GM23338 (cell line): ENCODE measurements at regions not wholly inside any gene's neighbourhood (a gene's known extent, or its start where the extent isn't known, plus 50 kb on each side); places are given as distances from the start of the nearest gene placed in this dataset.

Experiments
- ATAC-seq: fragments of 200-7000 bp; cut with Tn5 transposase; 3 replicates; pipeline ENCODE4 v1.9.1; 2020
- DNase-seq: peaks from one replicate; pipeline ENCODE4 v3.0.0-alpha.2; 2015; ENCODE audit warnings: low spot score
- H2AFZ ChIP-seq: fragments of 200-600 bp; sonication (generic); 2 replicates; pipeline ENCODE4 v1.8.0; 2016; ENCODE audit warnings: antibody characterized with exemption, mild to moderate bottlenecking, moderate library complexity
- H3F3A ChIP-seq: fragments of 200-600 bp; sonication (generic); replicated peaks from 2 replicates; pipeline ENCODE4 v1.8.0; 2017; ENCODE audit warnings: antibody characterized with exemption, mixed run types, low read depth
- H3K27ac ChIP-seq: fragments of 200-600 bp; sonication (generic); 2 replicates; pipeline ENCODE4 v1.6.1; 2016; ENCODE audit warnings: low read depth
- H3K27me3 ChIP-seq: fragments of 200-600 bp; sonication (generic); 2 replicates; pipeline ENCODE4 v1.8.0; 2016; ENCODE audit warnings: mild to moderate bottlenecking, mixed run types, moderate library complexity; ENCODE audit not compliant: insufficient read depth
- H3K36me3 ChIP-seq: fragments of 200-600 bp; sonication (generic); 2 replicates; pipeline ENCODE4 v1.8.0; 2016; ENCODE audit warnings: mild to moderate bottlenecking; ENCODE audit not compliant: insufficient read depth
- H3K4me1 ChIP-seq: fragments of 200-600 bp; sonication (generic); 2 replicates; pipeline ENCODE4 v1.8.0; 2016; ENCODE audit warnings: mild to moderate bottlenecking, moderate library complexity; ENCODE audit not compliant: insufficient read depth
- H3K4me2 ChIP-seq: fragments of 200-600 bp; sonication (generic); 2 replicates; pipeline ENCODE4 v1.7.1; 2017; ENCODE audit warnings: mixed run types
- H3K4me3 ChIP-seq: fragments of 200-600 bp; sonication (generic); 2 replicates; pipeline ENCODE4 v1.6.1; 2016; ENCODE audit warnings: mixed run types
- H3K79me2 ChIP-seq: fragments of 200-600 bp; sonication (generic); replicated peaks from 2 replicates; pipeline ENCODE4 v1.8.0; 2017; ENCODE audit warnings: mild to moderate bottlenecking; ENCODE audit not compliant: insufficient read depth
- H3K9me2 ChIP-seq: fragments of 200-600 bp; sonication (generic); 2 replicates; pipeline ENCODE4 v1.8.0; 2017; ENCODE audit not compliant: insufficient read depth
- H4K20me1 ChIP-seq: fragments of 200-600 bp; sonication (generic); replicated peaks from 2 replicates; pipeline ENCODE4 v1.8.0; 2017; ENCODE audit warnings: mild to moderate bottlenecking; ENCODE audit not compliant: insufficient read depth
- H3K27ac Mint-ChIP-seq: 2 replicates; pipeline ENCODE4 v1.8.0; 2020; ENCODE audit warnings: inconsistent platforms, mild to moderate bottlenecking, moderate library complexity, mixed read lengths
- H3K27me3 Mint-ChIP-seq: 3 replicates; pipeline ENCODE4 v1.8.0; 2022; ENCODE audit warnings: low read depth, mild to moderate bottlenecking, moderate library complexity, mixed read lengths, inconsistent platforms; ENCODE audit not compliant: insufficient read depth, poor library complexity
- H3K36me3 Mint-ChIP-seq: 3 replicates; pipeline ENCODE4 v1.8.0; 2021; ENCODE audit warnings: low read depth, mild to moderate bottlenecking, inconsistent platforms, moderate library complexity, mixed read lengths
- H3K4me1 Mint-ChIP-seq: 3 replicates; pipeline ENCODE4 v1.8.0; 2020; ENCODE audit warnings: mild to moderate bottlenecking, inconsistent platforms, mixed read lengths
- H3K4me3 Mint-ChIP-seq: 3 replicates; pipeline ENCODE4 v1.8.0; 2021; ENCODE audit warnings: moderate library complexity, mild to moderate bottlenecking, inconsistent platforms, mixed read lengths
- H3K9me3 Mint-ChIP-seq: 3 replicates; pipeline ENCODE4 v1.8.0; 2020; ENCODE audit warnings: moderate library complexity, mild to moderate bottlenecking, inconsistent platforms, mixed read lengths
- EZH2 ChIP-seq: fragments of 200-600 bp; sonication (generic); IDR thresholded peaks from one replicate; pipeline ENCODE4 v1.8.0; 2017; ENCODE audit warnings: antibody characterized with exemption, mild to moderate bottlenecking, low read depth; ENCODE audit not compliant: unreplicated experiment
- POLR2AphosphoS5 ChIP-seq: IDR thresholded peaks from 2 replicates; pipeline ENCODE4 v1.6.1; 2016; ENCODE audit warnings: antibody characterized with exemption, low read depth
- STAT1 ChIP-seq: IDR thresholded peaks from one replicate; pipeline ENCODE4 v1.6.1; 2016; ENCODE audit warnings: antibody characterized with exemption; ENCODE audit not compliant: unreplicated experiment
- ZNF114 ChIP-seq: fragments of 250-450 bp; sonication (Bioruptor Pico); IDR thresholded peaks from 2 replicates; pipeline ENCODE4 v1.5.0; 2020; ENCODE audit warnings: mild to moderate bottlenecking, moderate library complexity
- ZNF331 ChIP-seq: fragments of 250-450 bp; sonication (Bioruptor Pico); IDR thresholded peaks from 2 replicates; pipeline ENCODE4 v1.5.0; 2020; ENCODE audit warnings: low read depth, mild to moderate bottlenecking, moderate library complexity
- ZNF462 ChIP-seq: fragments of 250-450 bp; sonication (Bioruptor Pico); IDR thresholded peaks from 2 replicates; pipeline ENCODE4 v1.5.0; 2020; ENCODE audit warnings: mild to moderate bottlenecking, moderate library complexity

GRCh38 chr5:166823360-166823759, 1468.1 kb upstream of the WWC1 start:
- DNase-seq (no peak), ATAC-seq (no peak)
- TF ChIP-seq EZH2 (no peak), ZNF114 (CRISPR knock-in tag) (no peak), ZNF331 (CRISPR knock-in tag) (no peak), ZNF462 (CRISPR knock-in tag) (no peak), POLR2AphosphoS5 (no peak), STAT1 (no peak)
- no peak overlapping the region for H2AFZ ChIP-seq
- Mint-ChIP-seq H3K9me3 (no peaks in the 10 kb centered on the region), H3K27ac (no peak overlapping the region), H3K36me3 (no peaks in the 10 kb centered on the region), H3K4me1 (no peaks in the 10 kb centered on the region), H3K4me3 (no peak overlapping the region), H3K27me3 (no peaks in the 10 kb centered on the region)
- no peaks in the 10 kb centered on the region for H3K36me3 ChIP-seq
- H3K4me3 ChIP-seq = no peak overlapping the region
- H3K79me2 ChIP-seq = no peaks in the 10 kb centered on the region
- no peaks in the 10 kb centered on the region for H3K27me3 ChIP-seq
- H3K9me2 ChIP-seq = no peaks in the 10 kb centered on the region
- no peaks in the 10 kb centered on the region for H3F3A ChIP-seq
- H4K20me1 ChIP-seq = no peaks in the 10 kb centered on the region
- H3K4me1 ChIP-seq = no peaks in the 10 kb centered on the region
- no peak overlapping the region for H3K27ac ChIP-seq
- H3K4me2 ChIP-seq = no peak overlapping the region

- no peak overlapping the region for H3K4me3 Mint-ChIP-seq
- TF ChIP-seq ZNF462 (CRISPR knock-in tag) = no peak
Measured at GRCh38 chr5:166834246-166834645, 1457.2 kb upstream of the WWC1 start.

More at GRCh38 chr5:166834246-166834645, 1457.2 kb upstream of the WWC1 start:
- Histone ChIP-seq H3K4me3 (no peak overlapping the region), H3K79me2 (no peaks in the 10 kb centered on the region), H3F3A (no peaks in the 10 kb centered on the region), H3K4me2 (no peak overlapping the region), H3K9me2 (no peaks in the 10 kb centered on the region), H3K4me1 (no peaks in the 10 kb centered on the region), H3K27ac (no peak overlapping the region), H3K36me3 (no peaks in the 10 kb centered on the region), H3K27me3 (no peaks in the 10 kb centered on the region), H4K20me1 (no peaks in the 10 kb centered on the region), H2AFZ (no peak overlapping the region)
- ATAC-seq = no peak
- no peak overlapping the region; the same call in 1 of the 2 replicates for H3K27ac Mint-ChIP-seq
- H3K36me3 Mint-ChIP-seq = no peaks in the 10 kb centered on the region
- peaks cover 2% of the 10 kb centered on the region; the same call in 1 of the 3 replicates for H3K4me1 Mint-ChIP-seq
- no peaks in the 10 kb centered on the region for H3K27me3 Mint-ChIP-seq
- H3K9me3 Mint-ChIP-seq = no peaks in the 10 kb centered on the region
- no peak for DNase-seq
